Adrenal gland (tissue), 9 donors: ENCODE measurements at regions not wholly inside any gene's neighbourhood (a gene's known extent, or its start where the extent isn't known, plus 50 kb on each side); places are given as distances from the start of the nearest gene placed in this dataset.
A peak's percentile ranks its signal among the peaks of the same experiment; 100 is the strongest.
"Not testable (repeated sequence)": the region's sequence is repeated elsewhere in the genome, so short reads cannot be mapped to it uniquely, and the experiment has no call there.

Experiments used
- DNase-seq, 7 donors: peaks; one replicate each; pipeline ENCODE4 v3.0.0-alpha.2; 2019 to 2020
- H3K27ac ChIP-seq, 5 donors: fragments of 200-600 bp; sonication (generic) in 4 of 5; 1 replicate in 3 of 5; 2 replicates in 2 of 5; pipeline versions ENCODE4 v1.5.1 to v1.8.0; 2016 to 2020; ENCODE audit warnings: mild to moderate bottlenecking in 1 of 5
- H3K27me3 ChIP-seq: fragments of 200-600 bp; 2 replicates; pipeline ENCODE4 v1.8.0; 2021
- H3K36me3 ChIP-seq, 2 donors: fragments of 200-600 bp; replicated peaks in 1 of 2; 1 replicate in 1 of 2; 2 replicates in 1 of 2; pipeline versions ENCODE4 v1.5.1 to v1.8.0; 2018 to 2022
- H3K4me1 ChIP-seq, 2 donors: fragments of 200-600 bp; replicated peaks in 1 of 2; 1 replicate in 1 of 2; 2 replicates in 1 of 2; pipeline versions ENCODE4 v1.5.1 to v1.8.0; 2018 to 2021
- H3K4me3 ChIP-seq, 4 donors: fragments of 200-600 bp; sonication (generic) in 3 of 4; one replicate each; pipeline ENCODE4 v1.5.1; 2016 to 2018
- H3K9me3 ChIP-seq, 3 donors: fragments of 200-600 bp; sonication (generic) in 1 of 3; replicated peaks in 1 of 3; 1 replicate in 2 of 3; 2 replicates in 1 of 3; pipeline versions ENCODE4 v1.5.1 to v1.8.0; 2016 to 2021
- POLR2A ChIP-seq, 2 donors: fragments of 450-650 bp; IDR thresholded peaks; one replicate each; pipeline ENCODE4 v1.6.1; 2017; ENCODE audit warnings: antibody characterized with exemption in 2 of 2, mild to moderate bottlenecking in 2 of 2, moderate library complexity in 1 of 2
- WGBS, 4 donors: extraction: QIAGEN DNeasy Blood & Tissue Kit in 2 of 4; methylation state at CpG; one replicate each; pipeline versions ENCODE4 v1.1.5 to v1.1.7; 2013 to 2017; 5-methylcytosine and 5-hydroxymethylcytosine counted together
- intact Hi-C, 2 donors: fragments of 100-400 bp; cut with DNase I; formaldehyde crosslinking; loops; one replicate each; pipeline versions ENCODE4 v1.14.1 to v1.15.0; 2022 to 2023
- TF ChIP-seq, protein P1 (sequence below), 6 experiments: fragments of 450-650 bp in 4 of 6; fragments of 200-600 bp in 2 of 6; sonication (generic) in 1 of 6; IDR thresholded peaks; 1 replicate in 5 of 6; 2 replicates in 1 of 6; pipeline versions ENCODE4 v1.5.1 to v1.8.0; 2016 to 2021; ENCODE audit warnings: antibody characterized with exemption in 6 of 6, mild to moderate bottlenecking in 2 of 6, moderate library complexity in 1 of 6
- donor health status: healthy with polysubstance abuse.
- donor health status: Bipolar disorder and iron deficiency.
- donor health status: DM: yes; HTN: yes; CAD: no.
- donor health status: DM: no; HTN: no; CAD: no.
- donor health status: DM: no; HTN: no; CAD: no.

DNA sequence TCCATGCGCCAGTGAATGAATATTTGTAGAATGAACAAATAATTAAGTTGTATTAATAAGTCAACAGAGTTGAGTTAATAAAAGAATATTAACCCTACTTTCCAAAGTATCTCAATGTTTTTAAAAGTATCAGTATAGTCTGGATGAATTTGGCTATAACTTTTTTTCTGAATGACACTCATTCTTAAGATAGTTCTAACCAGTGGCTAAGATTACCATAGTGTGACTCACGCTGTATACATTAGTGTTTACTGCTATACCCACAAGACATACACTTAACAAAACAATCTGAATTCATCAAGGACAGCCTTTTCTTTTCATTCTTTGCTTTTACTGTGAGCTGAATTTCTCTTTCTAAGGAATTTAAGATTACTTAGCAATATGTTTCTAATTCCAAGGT lies 77.0 kb upstream of the PDE1A start:
- H3K4me1 ChIP-seq, result no peaks in the 10 kb centered on the region
- no peak overlapping the region for H3K4me3 ChIP-seq
- intact Hi-C loops, result no loop called here
- H3K27ac ChIP-seq, result no peak overlapping the region
- WGBS, 4 donors, result 75 to 88% (median 86%) methylated on average over 2 of the region's 2 CpGs
- TF ChIP-seq, protein P1, sequence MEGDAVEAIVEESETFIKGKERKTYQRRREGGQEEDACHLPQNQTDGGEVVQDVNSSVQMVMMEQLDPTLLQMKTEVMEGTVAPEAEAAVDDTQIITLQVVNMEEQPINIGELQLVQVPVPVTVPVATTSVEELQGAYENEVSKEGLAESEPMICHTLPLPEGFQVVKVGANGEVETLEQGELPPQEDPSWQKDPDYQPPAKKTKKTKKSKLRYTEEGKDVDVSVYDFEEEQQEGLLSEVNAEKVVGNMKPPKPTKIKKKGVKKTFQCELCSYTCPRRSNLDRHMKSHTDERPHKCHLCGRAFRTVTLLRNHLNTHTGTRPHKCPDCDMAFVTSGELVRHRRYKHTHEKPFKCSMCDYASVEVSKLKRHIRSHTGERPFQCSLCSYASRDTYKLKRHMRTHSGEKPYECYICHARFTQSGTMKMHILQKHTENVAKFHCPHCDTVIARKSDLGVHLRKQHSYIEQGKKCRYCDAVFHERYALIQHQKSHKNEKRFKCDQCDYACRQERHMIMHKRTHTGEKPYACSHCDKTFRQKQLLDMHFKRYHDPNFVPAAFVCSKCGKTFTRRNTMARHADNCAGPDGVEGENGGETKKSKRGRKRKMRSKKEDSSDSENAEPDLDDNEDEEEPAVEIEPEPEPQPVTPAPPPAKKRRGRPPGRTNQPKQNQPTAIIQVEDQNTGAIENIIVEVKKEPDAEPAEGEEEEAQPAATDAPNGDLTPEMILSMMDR (IDR thresholded peaks at IDR 0.05), result no peak
- no peak for TF ChIP-seq POLR2A (IDR thresholded peaks at IDR 0.05)
- no peaks in the 10 kb centered on the region for H3K27me3 ChIP-seq
- no peak for DNase-seq
- no peaks in the 10 kb centered on the region for H3K9me3 ChIP-seq
- H3K36me3 ChIP-seq, result no peaks in the 10 kb centered on the region

DNA sequence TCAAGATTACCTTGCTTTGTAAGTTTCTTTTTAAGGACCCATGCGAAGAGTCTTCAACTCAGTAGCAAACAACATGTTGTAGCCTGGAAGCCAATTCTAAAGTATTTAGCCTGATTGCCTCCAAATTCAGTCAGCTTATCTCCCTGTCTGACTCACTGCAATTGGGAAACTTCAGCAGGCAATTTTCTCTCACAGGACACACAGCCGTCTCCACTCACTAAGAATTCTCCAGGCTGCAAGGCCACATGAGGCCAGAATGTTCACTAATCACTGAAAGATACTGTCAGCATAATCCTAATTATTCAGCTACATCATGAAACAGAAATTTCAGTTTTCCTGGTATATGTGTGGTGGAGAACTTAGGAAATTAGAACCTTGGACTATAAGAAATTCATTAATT lies 78.1 kb upstream of the PDE1A start:
- Histone ChIP-seq H3K36me3 (no peaks in the 10 kb centered on the region), H3K27ac (peak overlapping the region in 1 of 5 donors; percentile 72), H3K27me3 (no peaks in the 10 kb centered on the region), H3K4me1 (no peaks in the 10 kb centered on the region), H3K4me3 (no peak overlapping the region), H3K9me3 (no peaks in the 10 kb centered on the region)
- 42 to 49% (median 44%) methylated on average over 2 of the region's 2 CpGs for WGBS, 4 donors
- intact Hi-C loops, result no loop called here
- TF ChIP-seq, protein P1 (IDR thresholded peaks at IDR 0.05), result no peak
- TF ChIP-seq POLR2A (IDR thresholded peaks at IDR 0.05), result no peak
- peak; percentile 23 to 82 (median 68) for DNase-seq

DNA sequence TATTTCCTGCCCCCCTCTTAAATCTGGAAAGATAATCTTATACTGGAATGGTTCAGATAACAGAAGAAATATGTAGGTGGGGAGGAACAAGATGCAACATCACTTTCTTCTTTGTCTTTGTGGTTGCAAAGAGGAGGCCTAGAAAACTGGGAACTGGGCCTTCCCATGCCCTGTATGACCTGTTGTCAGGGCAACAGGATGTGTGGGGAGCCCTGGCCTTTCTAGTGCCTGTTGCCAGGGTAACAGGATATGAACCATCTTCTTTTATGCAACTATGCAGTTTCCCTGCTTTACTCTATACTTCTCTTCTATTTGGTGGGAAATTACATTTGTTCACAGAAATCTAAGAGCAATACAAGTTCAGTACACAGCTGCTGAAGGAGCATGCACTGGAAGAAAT lies 79.8 kb upstream of the PDE1A start:
- TF ChIP-seq, protein P1 (IDR thresholded peaks at IDR 0.05), result no peak
- TF ChIP-seq POLR2A (IDR thresholded peaks at IDR 0.05), result no peak
- Histone ChIP-seq H3K4me1 (no peaks in the 10 kb centered on the region), H3K4me3 (no peak overlapping the region), H3K27ac (no peak overlapping the region), H3K36me3 (no peaks in the 10 kb centered on the region), H3K9me3 (no peaks in the 10 kb centered on the region), H3K27me3 (no peaks in the 10 kb centered on the region)
- intact Hi-C loops, result no loop called here
- DNase-seq, result peak in 3 of 7 donors; percentile 25 to 53 (median 27)

DNA sequence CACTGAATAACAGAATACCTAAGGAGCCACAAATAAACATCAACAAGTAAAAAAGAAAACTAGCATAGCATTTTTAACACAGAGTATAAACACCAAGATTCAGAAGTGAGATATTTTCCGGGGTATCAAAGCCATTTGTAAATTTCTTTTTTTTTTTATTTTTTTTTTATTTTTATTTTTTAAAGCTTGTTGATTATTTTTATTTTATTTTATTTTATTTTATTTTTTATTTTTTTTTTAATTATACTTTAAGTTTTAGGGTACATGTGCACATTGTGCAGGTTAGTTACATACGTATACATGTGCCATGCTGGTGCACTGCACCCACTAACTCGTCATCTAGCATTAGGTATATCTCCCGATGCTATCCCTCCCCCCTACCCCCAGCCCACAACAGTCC lies 81.7 kb upstream of the PDE1A start:
- H3K4me3 ChIP-seq, intact Hi-C loops, DNase-seq, H3K27me3 ChIP-seq, H3K27ac ChIP-seq, H3K9me3 ChIP-seq, H3K36me3 ChIP-seq, H3K4me1 ChIP-seq: not testable (repeated sequence)
- WGBS, 4 donors, result 82 to 95% (median 85%) methylated on average over 2 to 4 of the region's 4 CpGs

DNA sequence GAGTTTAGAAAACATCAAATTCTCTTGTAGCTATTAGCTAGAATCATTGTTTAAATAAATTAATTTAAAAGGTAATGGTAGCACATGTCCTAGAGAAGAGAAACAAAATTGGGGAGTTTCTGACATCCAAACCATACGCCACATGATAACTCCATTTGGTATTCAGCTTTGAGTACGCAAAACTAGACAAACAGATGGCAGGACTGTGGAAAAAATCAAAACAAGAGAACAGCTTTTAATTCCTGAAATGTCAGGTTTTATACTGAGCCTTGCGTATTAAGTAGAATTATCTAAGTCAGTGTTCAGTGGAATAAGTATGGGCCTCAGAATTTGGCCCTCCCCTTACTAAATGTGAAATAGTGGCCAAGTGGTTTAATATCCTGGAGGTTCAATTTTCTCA lies 82.4 kb upstream of the PDE1A start:
- no peaks in the 10 kb centered on the region for H3K9me3 ChIP-seq
- H3K36me3 ChIP-seq, result no peaks in the 10 kb centered on the region
- intact Hi-C loops, result no loop called here
- 75 to 96% (median 85%) methylated on average over 3 of the region's 3 CpGs for whole genome bisulfite sequencing, 4 donors
- no peak for TF ChIP-seq POLR2A (IDR thresholded peaks at IDR 0.05)
- TF ChIP-seq, protein P1 (IDR thresholded peaks at IDR 0.05), result no peak
- H3K4me3 ChIP-seq, result no peak overlapping the region
- H3K4me1 ChIP-seq, result no peaks in the 10 kb centered on the region
- H3K27me3 ChIP-seq, result no peaks in the 10 kb centered on the region
- no peak for DNase-seq
- H3K27ac ChIP-seq, result no peak overlapping the region
